HG02571 (cell line): ENCODE measurements at regions not wholly inside any gene's neighbourhood (a gene's known extent, or its start where the extent isn't known, plus 50 kb on each side); places are given as distances from the start of the nearest gene placed in this dataset.

ENCODE experiments used
- ATAC-seq: cut with Tn5 transposase; IDR thresholded peaks from one replicate; pipeline ENCODE4 v1.9.1; 2021; ENCODE audit warnings: mild to moderate bottlenecking, moderate library complexity; ENCODE audit not compliant: unreplicated experiment

GRCh38 chr7:132672200-132672990 is 96.1 kb upstream of the PLXNA4 start:
- no peak for ATAC-seq

- no peak for ATAC-seq
These were observed 90.5 kb upstream of the PLXNA4 start for GRCh38 chr7:132666774-132667172.

GRCh38 chr7:132666071-132666773 is 90.0 kb upstream of the PLXNA4 start:
- no peak for ATAC-seq

GRCh38 chr7:132656846-132657776 is 80.8 kb upstream of the PLXNA4 start:
- ATAC-seq = no peak

- no peak for ATAC-seq
These were observed 80.1 kb upstream of the PLXNA4 start for GRCh38 chr7:132656341-132656740.

- no peak for ATAC-seq
These were observed 79.0 kb upstream of the PLXNA4 start for GRCh38 chr7:132655131-132655727.

- peak; percentile 65 for ATAC-seq
These were observed 77.9 kb upstream of the PLXNA4 start for GRCh38 chr7:132654150-132654549.

GRCh38 chr7:132653366-132653930 is 77.2 kb upstream of the PLXNA4 start:
- ATAC-seq = no peak

- ATAC-seq = no peak
These were observed 76.2 kb upstream of the PLXNA4 start for GRCh38 chr7:132652507-132652906.

GRCh38 chr7:132650498-132650897 is 74.2 kb upstream of the PLXNA4 start:
- ATAC-seq = no peak

- no peak for ATAC-seq
These were observed 71.0 kb upstream of the PLXNA4 start for GRCh38 chr7:132647311-132647710.

GRCh38 chr7:132646052-132646451 is 69.8 kb upstream of the PLXNA4 start:
- no peak for ATAC-seq

- no peak for ATAC-seq
These were observed 67.0 kb upstream of the PLXNA4 start for GRCh38 chr7:132643302-132643701.

GRCh38 chr7:132641238-132641637 is 65.0 kb upstream of the PLXNA4 start:
- no peak for ATAC-seq

GRCh38 chr7:132639983-132640382 is 63.7 kb upstream of the PLXNA4 start:
- ATAC-seq = no peak

GRCh38 chr7:132638000-132638399 is 61.7 kb upstream of the PLXNA4 start:
- no peak for ATAC-seq

GRCh38 chr7:132636581-132636980 is 60.3 kb upstream of the PLXNA4 start:
- ATAC-seq = no peak

GRCh38 chr7:132635127-132635526 is 58.9 kb upstream of the PLXNA4 start:
- no peak for ATAC-seq

GRCh38 chr7:132630834-132631233 is 54.6 kb upstream of the PLXNA4 start:
- no peak for ATAC-seq
